Hematopoietic multipotent progenitor cell treated with erythropoietin and hydrocortisone succinate and interleukin-3 and kit ligand, for 4 days (in vitro differentiated cells): ENCODE measurements at regions not wholly inside any gene's neighbourhood (a gene's known extent, or its start where the extent isn't known, plus 50 kb on each side); places are given as distances from the start of the nearest gene placed in this dataset.
"Not testable (repeated sequence)": the region's sequence is repeated elsewhere in the genome, so short reads cannot be mapped to it uniquely, and the experiment has no call there.

Experiments used
- DNase-seq: peaks from one replicate; pipeline ENCODE4 v3.0.0-alpha.2; 2015

DNA sequence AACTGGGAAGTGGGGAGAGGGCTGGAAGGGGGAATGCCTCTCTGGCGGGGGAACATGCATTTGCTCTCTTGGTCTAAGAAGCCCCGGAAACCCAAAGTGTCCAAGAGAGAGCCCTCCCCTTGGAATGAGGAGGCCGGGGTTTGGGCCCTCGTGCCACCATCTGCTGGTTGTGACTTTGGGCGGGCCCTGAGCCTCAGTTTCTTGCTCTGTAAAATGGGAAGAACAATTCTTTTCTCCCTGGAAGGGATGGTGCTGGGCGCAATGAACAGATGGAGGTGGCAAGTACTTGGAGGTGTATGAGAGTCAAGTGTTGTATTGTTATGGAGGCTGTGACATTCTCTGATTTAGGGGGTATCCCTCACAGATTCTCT, 69.9 kb upstream of the TARDBP start:
- DNase-seq = no peak

DNA sequence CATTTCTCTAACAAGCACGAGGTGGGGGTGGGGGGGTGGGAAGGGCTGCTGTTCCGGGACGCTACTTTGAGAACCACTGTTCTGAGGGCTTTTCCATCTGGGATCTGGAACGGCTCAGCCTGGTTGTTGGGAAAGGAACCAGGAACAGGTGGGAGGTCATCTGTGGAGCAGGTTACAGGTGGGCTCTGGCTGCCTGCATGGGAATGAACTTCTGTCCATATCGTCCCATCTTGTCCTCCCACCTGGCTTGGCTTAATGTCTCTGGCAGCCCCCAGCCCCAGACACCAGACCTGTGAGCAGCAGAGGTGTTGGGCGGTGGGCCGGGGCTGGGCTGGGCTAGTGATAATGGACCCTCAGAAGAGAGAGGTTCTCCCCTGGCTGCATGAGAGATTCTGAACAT, 69.4 kb upstream of the TARDBP start:
- DNase-seq = no peak

DNA sequence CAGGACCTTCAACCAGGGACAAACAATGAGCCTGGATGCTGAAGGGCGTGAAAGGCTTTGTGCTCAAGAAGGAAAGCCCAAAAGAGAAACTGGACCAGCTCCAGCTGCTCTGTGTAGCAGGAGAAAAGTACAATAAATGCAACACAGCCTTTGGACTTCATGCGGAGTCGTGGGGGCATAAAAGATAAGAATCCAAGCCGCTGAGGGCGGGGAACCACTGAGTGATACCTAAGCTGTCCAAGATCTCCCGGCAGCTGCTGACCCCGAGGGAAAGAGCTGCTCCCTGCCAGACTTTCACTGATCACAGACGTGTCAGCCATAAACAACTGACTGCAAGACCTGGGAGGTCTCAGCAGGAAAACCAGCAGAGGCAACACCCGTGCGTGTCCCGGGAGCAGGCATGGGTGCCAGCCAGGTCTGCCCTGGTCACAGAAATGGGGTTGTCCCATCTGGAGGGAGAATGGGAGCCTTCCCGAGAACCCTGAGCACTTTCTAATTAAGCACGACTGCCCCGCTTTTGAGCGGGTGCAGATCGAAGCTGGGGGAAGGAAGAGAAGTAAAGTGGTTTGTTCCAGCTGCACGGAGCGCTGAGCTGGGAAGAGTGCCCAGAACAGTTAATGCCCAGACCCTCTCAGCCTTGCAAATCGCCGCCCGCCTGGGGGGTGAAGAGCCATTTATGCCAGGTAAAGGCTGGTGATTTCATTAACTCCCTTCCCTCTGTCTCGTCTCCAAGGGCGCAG, 68.3 kb upstream of the TARDBP start:
- peak; percentile 28 for DNase-seq

DNA sequence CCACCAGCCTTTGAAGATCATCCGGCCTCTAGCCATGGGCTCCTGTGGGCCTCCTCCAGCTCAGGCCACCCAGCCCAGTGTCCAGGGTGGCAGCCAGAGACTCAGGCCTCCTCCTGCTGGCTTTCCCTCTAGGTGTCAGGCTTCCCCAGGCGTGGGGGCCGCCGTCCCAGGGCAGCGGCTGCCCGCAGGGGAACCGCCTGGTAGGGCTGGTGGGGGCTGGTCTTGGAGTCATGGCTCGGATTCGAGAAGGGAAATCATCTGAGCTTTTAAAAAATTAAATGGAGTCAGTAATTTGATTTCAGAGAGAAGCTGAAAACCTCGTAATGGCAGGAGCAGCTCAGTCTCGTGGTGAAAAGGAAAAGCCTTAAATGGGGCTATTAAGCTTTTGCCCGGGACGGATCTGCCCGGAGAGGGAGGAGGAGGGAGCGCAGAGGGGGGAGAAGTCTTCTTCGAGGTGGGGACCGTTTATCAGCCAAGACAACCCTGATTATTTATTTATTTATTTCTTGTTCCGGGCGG, 66.4 kb upstream of the TARDBP start:
- no peak for DNase-seq

DNA sequence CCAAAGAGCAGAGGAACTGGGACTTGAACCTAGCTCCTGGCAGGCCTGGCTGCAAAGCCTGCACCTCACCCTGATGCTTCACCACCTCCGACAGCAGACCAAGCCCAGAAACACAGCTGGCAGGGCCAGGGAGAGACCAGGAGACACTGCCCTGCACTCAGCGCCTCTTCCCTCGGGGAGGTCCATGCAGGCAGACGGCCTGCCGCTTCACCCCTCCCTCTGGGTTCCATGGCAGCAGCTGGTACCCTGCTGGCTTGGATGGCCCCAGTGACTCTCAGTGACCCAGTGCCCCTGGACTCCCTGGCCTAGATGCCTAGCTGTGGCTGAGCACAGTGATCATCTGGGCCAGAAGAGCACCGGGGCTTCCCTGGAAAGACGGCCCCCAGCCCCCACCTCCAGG, 65.3 kb upstream of the TARDBP start:
- DNase-seq = no peak

DNA sequence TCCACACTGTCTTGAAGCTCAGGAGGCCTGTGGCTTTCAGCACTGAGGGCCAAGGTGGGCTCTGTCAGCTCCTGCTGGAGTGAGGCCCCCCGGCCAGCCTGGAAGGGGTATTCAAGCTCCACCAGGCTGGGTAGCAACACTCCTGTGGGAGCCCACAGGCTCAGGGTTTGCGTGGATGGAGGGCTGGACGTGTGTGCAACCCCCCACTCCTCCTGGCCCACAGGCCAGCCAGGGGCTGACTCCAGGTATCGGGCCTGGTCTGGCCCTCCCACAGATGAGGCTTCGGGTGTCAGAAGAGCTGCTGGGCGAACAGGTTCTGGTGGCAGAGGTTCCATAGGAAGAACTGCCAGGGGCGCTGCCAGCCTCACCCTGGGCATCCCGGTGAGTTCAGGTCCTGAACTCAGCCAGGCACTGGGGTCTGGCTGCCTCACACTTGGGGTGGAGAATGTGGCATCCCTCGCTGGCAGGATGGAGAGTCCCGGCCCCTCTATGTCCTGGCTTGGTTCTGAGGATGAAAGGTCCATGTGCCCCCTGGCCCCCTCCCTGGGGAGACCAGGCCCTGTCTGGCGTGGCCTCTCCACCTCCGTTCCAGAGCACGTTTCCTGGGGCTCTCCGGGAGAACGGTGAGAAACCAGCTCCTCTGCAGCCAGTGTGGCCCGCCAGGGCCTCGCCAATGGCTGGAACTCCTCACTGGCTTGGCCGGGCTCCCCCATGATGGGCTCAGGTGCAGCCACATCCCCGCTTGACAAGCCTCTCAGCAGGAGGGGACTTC, 64.6 kb upstream of the TARDBP start:
- DNase-seq = no peak

- no peak for DNase-seq
Measured at GRCh38 chr1:10948463-10948775, 64.0 kb upstream of the TARDBP start.

DNA sequence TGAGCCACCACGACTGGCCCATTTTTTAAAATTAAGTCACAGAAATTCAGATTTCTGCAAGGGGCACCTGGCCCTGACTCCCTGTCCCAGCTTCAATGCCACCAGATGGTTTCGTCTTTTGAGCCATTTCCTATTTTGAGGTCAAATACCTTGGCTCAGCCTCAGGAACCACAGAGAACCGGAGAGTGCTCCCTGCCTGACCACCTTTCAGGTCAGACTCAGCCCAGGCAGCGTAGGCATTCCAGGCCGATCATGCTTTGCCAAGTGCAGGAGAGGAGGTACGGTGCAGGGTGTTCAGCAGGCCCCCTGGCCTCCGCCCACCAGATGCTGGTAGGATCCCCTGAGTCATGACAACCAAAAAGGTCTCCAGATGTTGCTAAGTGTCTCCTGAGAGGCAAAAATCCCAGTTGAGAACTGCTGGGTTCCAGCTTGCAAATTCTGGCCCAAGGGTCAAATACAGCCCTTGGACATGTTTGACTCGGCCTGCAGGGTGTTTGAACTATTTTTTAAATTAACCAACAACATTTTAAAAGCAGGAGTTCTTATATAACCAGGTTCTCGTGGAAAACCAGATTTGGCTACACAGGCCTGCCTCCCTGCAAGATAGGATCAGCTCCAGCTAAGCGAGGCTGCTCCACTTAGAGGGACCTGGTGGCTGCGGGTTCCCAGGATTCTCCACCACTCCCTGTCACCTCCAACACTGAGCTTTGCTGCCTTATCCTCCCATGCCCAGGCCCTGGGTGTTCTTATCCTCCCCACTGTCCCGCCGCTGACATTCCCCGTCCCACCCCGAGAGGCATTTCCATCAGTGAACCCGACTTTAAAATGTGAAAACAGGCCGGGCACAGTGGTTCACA, 61.9 kb upstream of the TARDBP start:
- no peak for DNase-seq

DNA sequence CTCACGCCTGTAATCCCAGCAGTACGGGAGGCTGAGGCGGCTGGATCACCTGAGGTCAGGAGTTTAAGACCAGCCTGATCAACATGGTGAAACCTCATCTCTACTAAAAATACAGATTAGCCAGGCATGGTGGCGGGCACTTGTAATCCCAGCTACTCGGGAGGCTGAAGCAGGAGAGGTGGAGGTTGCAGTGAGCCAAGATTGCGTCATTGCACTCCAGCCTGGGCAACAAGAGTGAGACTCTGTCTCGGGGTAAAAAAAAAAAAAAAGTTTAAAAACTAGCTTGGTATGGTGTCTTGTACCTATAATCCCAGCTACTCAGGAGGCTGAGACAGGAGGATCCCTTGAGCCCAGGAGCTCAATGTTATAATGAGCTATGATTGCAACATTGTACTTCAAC, 61.2 kb upstream of the TARDBP start:
- DNase-seq = not testable (repeated sequence)

GRCh38 chr1:10951961-10952360, 60.5 kb upstream of the TARDBP start:
- DNase-seq = no peak

GRCh38 chr1:10953505-10954193, 58.8 kb upstream of the TARDBP start:
- no peak for DNase-seq

DNA sequence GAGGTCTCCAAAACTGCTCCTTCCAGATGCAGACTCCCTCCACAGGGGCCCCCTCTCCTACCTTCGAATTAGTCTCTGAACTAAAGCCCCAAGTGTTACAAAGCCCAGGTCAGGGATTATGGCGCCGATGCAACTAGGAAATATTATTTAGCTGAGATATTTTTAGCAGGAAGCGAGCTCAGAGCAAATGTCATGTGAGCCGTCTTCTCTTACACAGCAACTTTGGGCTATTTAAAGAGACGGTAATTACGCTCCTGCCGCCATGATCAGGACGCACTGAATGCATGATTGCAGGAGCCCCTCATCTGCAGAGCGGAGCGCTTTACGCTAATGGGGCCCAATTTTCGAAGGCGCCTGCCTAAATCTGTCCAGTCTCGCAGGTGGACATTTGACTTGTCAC, 55.3 kb upstream of the TARDBP start:
- no peak for DNase-seq

DNA sequence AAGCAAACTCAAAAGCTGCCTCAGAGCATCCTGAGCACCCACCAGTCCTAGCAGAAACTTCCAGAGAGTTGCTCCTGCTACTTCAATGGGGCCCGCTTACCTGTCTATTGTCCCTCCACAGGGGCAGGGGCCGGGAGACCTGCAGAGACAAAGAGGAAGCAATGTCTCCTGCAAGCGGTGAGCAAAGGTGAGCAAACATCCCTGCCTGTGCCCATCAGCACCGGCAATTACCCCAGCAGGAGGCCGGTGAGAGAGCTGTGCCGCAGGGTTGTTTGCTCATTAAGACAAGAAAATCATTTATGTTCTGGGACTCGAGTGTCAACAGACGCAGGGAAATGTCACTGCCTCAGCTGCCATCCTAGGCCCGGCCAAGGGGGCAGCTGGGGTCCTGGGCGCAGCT, 53.8 kb upstream of the TARDBP start:
- DNase-seq = no peak

- peak; percentile 90 for DNase-seq
Measured at GRCh38 chr1:10960411-10961299, 51.8 kb upstream of the TARDBP start.

DNA sequence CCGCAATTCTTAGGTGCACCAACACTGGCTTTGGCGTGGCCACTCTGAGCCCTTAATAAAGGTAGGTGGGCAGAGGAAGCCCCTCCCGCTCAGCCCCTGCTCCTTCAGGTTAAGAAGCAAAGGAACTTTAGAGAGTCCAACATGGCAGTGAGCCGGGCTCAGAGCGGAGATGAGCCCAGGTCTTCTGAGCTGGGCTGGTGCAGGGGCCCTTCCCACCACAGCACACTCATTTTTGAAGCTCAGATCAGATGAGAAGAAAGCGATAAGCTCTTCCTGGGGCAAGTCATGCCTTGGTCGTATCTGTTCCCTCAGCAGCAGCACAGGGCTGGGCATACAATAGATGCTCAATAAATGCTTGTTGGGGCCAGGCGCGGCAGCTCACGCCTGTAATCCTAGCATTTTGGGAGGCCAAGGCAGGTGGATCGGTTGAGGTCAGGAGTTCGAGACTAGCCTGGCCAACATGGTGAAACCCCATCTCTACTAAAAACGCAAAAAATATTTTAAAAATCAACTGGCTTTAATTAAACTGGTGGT, 51.1 kb upstream of the TARDBP start:
- DNase-seq = no peak

DNA sequence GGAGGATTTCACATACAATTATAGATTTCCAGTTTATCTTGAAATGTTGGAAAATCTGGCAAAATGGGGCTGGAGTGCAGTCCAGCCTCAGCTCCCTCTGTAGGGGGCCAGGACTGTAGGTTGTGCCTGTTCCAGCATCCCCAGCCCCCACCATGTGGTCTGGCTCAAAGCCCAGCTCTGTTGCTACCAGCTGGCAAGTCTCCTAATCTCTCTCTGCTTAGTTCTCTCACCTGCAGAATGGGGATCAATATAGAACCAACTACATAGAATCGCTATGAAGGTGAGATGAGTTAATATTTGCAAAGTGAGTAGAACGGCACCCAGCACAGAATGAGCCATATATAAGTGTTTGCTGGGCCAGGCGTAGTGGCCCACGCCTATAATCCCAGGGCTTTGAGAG, 50.0 kb upstream of the TARDBP start:
- peak; percentile 46 for DNase-seq
